Kidney (tissue), 13 donors: ENCODE measurements at regions not wholly inside any gene's neighbourhood (a gene's known extent, or its start where the extent isn't known, plus 50 kb on each side); places are given as distances from the start of the nearest gene placed in this dataset.

ENCODE experiments used
- DNase-seq, 5 donors: peaks; one replicate each; pipeline ENCODE4 v3.0.0-alpha.2; 2013 to 2020
- FAIRE-seq: peaks from 2 replicates; lab custom pipeline; 2012; peaks lifted over from hg19 to GRCh38; lab: Jason Lieb, UNC
- H3K27ac ChIP-seq, 2 donors: one replicate each; pipeline ENCODE4 v1.7.0; 2013; ENCODE audit warnings: low read depth in 2 of 2, low read length in 2 of 2, inconsistent platforms in 1 of 2
- H3K27me3 ChIP-seq: one replicate; pipeline ENCODE4 v1.7.1; 2013; ENCODE audit warnings: low read length, inconsistent platforms; ENCODE audit not compliant: control insufficient read depth, insufficient read depth
- H3K36me3 ChIP-seq, 3 donors: one replicate each; pipeline versions ENCODE4 v1.7.0 to v1.7.1; 2013; ENCODE audit warnings: low read length in 3 of 3, control low read depth in 1 of 3, inconsistent platforms in 1 of 3; ENCODE audit not compliant: insufficient read depth in 3 of 3, control insufficient read depth in 2 of 3
- H3K4me1 ChIP-seq, 3 donors: one replicate each; pipeline versions ENCODE4 v1.7.0 to v1.7.1; 2013; ENCODE audit warnings: low read length in 3 of 3, inconsistent platforms in 1 of 3, low read depth in 1 of 3; ENCODE audit not compliant: control insufficient read depth in 2 of 3, insufficient read depth in 2 of 3
- H3K4me3 ChIP-seq, 3 donors: one replicate each; pipeline versions ENCODE4 v1.7.0 to v1.8.1; 2013; ENCODE audit warnings: low read length in 3 of 3, control low read depth in 1 of 3, inconsistent platforms in 1 of 3
- H3K9ac ChIP-seq, 3 donors: one replicate each; pipeline versions ENCODE4 v1.7.0 to v1.7.1; 2013; ENCODE audit warnings: low read length in 3 of 3, control low read depth in 1 of 3, inconsistent platforms in 1 of 3
- H3K9me3 ChIP-seq, 3 donors: one replicate each; pipeline versions ENCODE4 v1.7.0 to v1.7.1; 2013; ENCODE audit warnings: low read length in 3 of 3, control low read depth in 1 of 3, inconsistent platforms in 1 of 3; ENCODE audit not compliant: control insufficient read depth in 2 of 3, insufficient read depth in 1 of 3
- CTCF ChIP-seq: IDR thresholded peaks from 3 replicates; pipeline ENCODE4 v1.5.1; 2012; ENCODE audit warnings: mild to moderate bottlenecking, moderate library complexity, borderline replicate concordance; ENCODE audit not compliant: insufficient read depth; ENCODE audit errors: extremely low read depth
- intact Hi-C: fragments of 100-400 bp; cut with DNase I; formaldehyde crosslinking; loops from one replicate; pipeline ENCODE4 v1.11.1; 2022
- donor health status: control.
- donor health status: control.
- donor health status: control.
- donor health status: control.
- donor health status: control.
- donor health status: DM: yes; HTN: yes; CAD: no.
- donor health status: Normal renal cell carcinoma (clear cell type).

GRCh38 chr11:42657169-42657568 lies 654.6 kb upstream of the API5 start:
- H3K4me1 ChIP-seq, result no peaks in the 10 kb centered on the region
- FAIRE-seq (no peak), DNase-seq (no peak)

GRCh38 chr11:42661942-42662341 lies 649.9 kb upstream of the API5 start:
- intact Hi-C loops, result no loop called here
- DNase-seq (no peak), FAIRE-seq (no peak)

More at GRCh38 chr11:42657169-42657568, 654.6 kb upstream of the API5 start:
- no peak overlapping the region for H3K9ac ChIP-seq
- H3K27ac ChIP-seq, result no peak overlapping the region
- intact Hi-C loops, result no loop called here
- TF ChIP-seq CTCF, result no peak
- no peaks in the 10 kb centered on the region for H3K9me3 ChIP-seq
- H3K27me3 ChIP-seq, result no peaks in the 10 kb centered on the region
- no peaks in the 10 kb centered on the region for H3K36me3 ChIP-seq
- H3K4me3 ChIP-seq, result no peak overlapping the region

GRCh38 chr11:42669248-42669976 lies 642.4 kb upstream of the API5 start:
- FAIRE-seq (no peak), DNase-seq (no peak)
- Histone ChIP-seq H3K4me3 (no peak overlapping the region), H3K27ac (no peak overlapping the region), H3K9me3 (peaks cover 0 to 2% (median 0%) of the 10 kb centered on the region in 3 donors), H3K9ac (no peak overlapping the region), H3K27me3 (no peaks in the 10 kb centered on the region), H3K36me3 (no peaks in the 10 kb centered on the region), H3K4me1 (no peaks in the 10 kb centered on the region)
- intact Hi-C loops, result no loop called here
- no peak for TF ChIP-seq CTCF

More at GRCh38 chr11:42661942-42662341, 649.9 kb upstream of the API5 start:
- Histone ChIP-seq H3K9me3 (no peaks in the 10 kb centered on the region), H3K4me1 (no peaks in the 10 kb centered on the region), H3K4me3 (no peak overlapping the region), H3K9ac (no peak overlapping the region), H3K27ac (no peak overlapping the region), H3K36me3 (no peaks in the 10 kb centered on the region), H3K27me3 (no peaks in the 10 kb centered on the region)
- TF ChIP-seq CTCF, result no peak

GRCh38 chr11:42674436-42674835 lies 637.4 kb upstream of the API5 start:
- Histone ChIP-seq H3K9me3 (peaks cover 0 to 2% (median 0%) of the 10 kb centered on the region in 3 donors), H3K27me3 (no peaks in the 10 kb centered on the region), H3K27ac (no peak overlapping the region), H3K4me3 (no peak overlapping the region), H3K9ac (no peak overlapping the region), H3K36me3 (no peaks in the 10 kb centered on the region), H3K4me1 (no peaks in the 10 kb centered on the region)
- intact Hi-C loops, result no loop called here
- DNase-seq (no peak), FAIRE-seq (no peak)
- TF ChIP-seq CTCF, result no peak
